Activated CD4-positive, alpha-beta memory T cell treated with anti-CD3 and anti-CD28 coated beads for 36 hours (primary cell): ENCODE measurements at regions not wholly inside any gene's neighbourhood (a gene's known extent, or its start where the extent isn't known, plus 50 kb on each side); places are given as distances from the start of the nearest gene placed in this dataset.

Experiments
- CTCF ChIA-PET: fragments of 350-600 bp; sonication (Branson Sonifier 250); formaldehyde crosslinking; loops from one replicate; lab custom pipeline; 2021; ENCODE audit warnings: antibody characterized with exemption, inconsistent platforms; lab: Charles Lee
- POLR2A ChIA-PET: fragments of 350-600 bp; sonication (Branson Sonifier 250); formaldehyde crosslinking; loops from one replicate; lab custom pipeline; 2021; ENCODE audit warnings: antibody characterized with exemption; lab: Charles Lee
- DNase-seq: peaks from one replicate; pipeline ENCODE4 v3.0.0-alpha.2; 2020
- H3K27ac Mint-ChIP-seq: one replicate; pipeline ENCODE4 v1.8.0; 2021; ENCODE audit warnings: mixed read lengths
- H3K27me3 Mint-ChIP-seq: one replicate; pipeline ENCODE4 v1.8.0; 2021; ENCODE audit warnings: mixed read lengths
- H3K36me3 Mint-ChIP-seq: one replicate; pipeline ENCODE4 v1.8.0; 2021; ENCODE audit warnings: mixed read lengths
- H3K4me1 Mint-ChIP-seq: one replicate; pipeline ENCODE4 v1.8.0; 2021; ENCODE audit warnings: low read depth, mixed read lengths
- H3K4me3 Mint-ChIP-seq: one replicate; pipeline ENCODE4 v1.8.0; 2021; ENCODE audit warnings: mild to moderate bottlenecking, mixed read lengths
- H3K9me3 Mint-ChIP-seq: one replicate; pipeline ENCODE4 v1.8.0; 2021; ENCODE audit warnings: mixed read lengths
- intact Hi-C: fragments of 100-400 bp; cut with micrococcal nuclease; formaldehyde crosslinking; loops from one replicate; pipeline ENCODE4 v1.15.1; 2023

GRCh38 chr16:59263955-59264354 lies 529.8 kb upstream of the GOT2 start:
- no peak for DNase-seq
- no peaks in the 10 kb centered on the region for H3K36me3 Mint-ChIP-seq
- intact Hi-C loops, result no loop called here
- H3K9me3 Mint-ChIP-seq, result no peaks in the 10 kb centered on the region
- H3K27ac Mint-ChIP-seq, result no peak overlapping the region
- H3K27me3 Mint-ChIP-seq, result no peaks in the 10 kb centered on the region
- no peak overlapping the region for H3K4me3 Mint-ChIP-seq
- CTCF ChIA-PET, result no interaction called here
- H3K4me1 Mint-ChIP-seq, result peaks cover 7% of the 10 kb centered on the region
- POLR2A ChIA-PET, result no interaction called here

DNA sequence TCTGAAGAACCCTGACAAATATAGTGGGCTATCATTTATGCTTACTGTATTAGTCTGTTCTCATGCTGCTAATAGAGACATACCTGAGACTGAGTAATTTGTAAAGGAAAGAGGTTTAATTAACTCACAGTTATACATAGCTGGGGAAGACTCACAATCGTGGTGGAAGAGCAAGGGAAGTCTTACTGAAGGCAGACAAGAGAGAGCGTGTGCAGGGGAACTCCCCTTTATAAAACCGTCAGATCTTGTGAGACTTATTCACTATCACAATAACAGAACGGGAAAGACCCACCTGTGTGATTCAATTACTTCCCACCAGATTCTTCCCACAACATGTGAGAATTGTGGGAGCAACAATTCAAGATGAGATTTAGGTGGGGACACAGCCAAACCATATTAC lies 526.8 kb upstream of the GOT2 start:
- no peaks in the 10 kb centered on the region for H3K27me3 Mint-ChIP-seq
- ChIA-PET CTCF (interaction anchor here (0.5 kb wide), 1 partner anchor 71 kb away, joined by 3 read pairs; no protein-coding TSS in a partner anchor), POLR2A (no interaction called here)
- H3K4me3 Mint-ChIP-seq, result no peak overlapping the region
- intact Hi-C loops, result no loop called here
- peaks cover 7% of the 10 kb centered on the region for H3K4me1 Mint-ChIP-seq
- DNase-seq, result no peak
- no peak overlapping the region for H3K27ac Mint-ChIP-seq
- H3K36me3 Mint-ChIP-seq, result no peaks in the 10 kb centered on the region
- H3K9me3 Mint-ChIP-seq, result peaks cover 2% of the 10 kb centered on the region

GRCh38 chr16:59259950-59260319 lies 525.8 kb upstream of the GOT2 start:
- peaks cover 7% of the 10 kb centered on the region for H3K4me1 Mint-ChIP-seq
- POLR2A ChIA-PET, result no interaction called here
- intact Hi-C loops, result no loop called here
- no peak overlapping the region for H3K4me3 Mint-ChIP-seq
- no peak for DNase-seq
- peaks cover 2% of the 10 kb centered on the region for H3K9me3 Mint-ChIP-seq
- CTCF ChIA-PET, result interaction anchor here (0.5 kb wide), 1 partner anchor 175 kb away, joined by 3 read pairs; no protein-coding TSS in a partner anchor
- no peaks in the 10 kb centered on the region for H3K27me3 Mint-ChIP-seq
- H3K27ac Mint-ChIP-seq, result no peak overlapping the region
- H3K36me3 Mint-ChIP-seq, result no peaks in the 10 kb centered on the region

GRCh38 chr16:59259074-59259949 lies 525.2 kb upstream of the GOT2 start:
- H3K4me3 Mint-ChIP-seq, result no peak overlapping the region
- ChIA-PET CTCF (interaction anchor here (0.5 to 0.6 kb wide), 2 partner anchors 176 to 267 kb away, joined by 3 read pairs; no protein-coding TSS in a partner anchor), POLR2A (no interaction called here)
- no peaks in the 10 kb centered on the region for H3K36me3 Mint-ChIP-seq
- no peaks in the 10 kb centered on the region for H3K27me3 Mint-ChIP-seq
- peaks cover 2% of the 10 kb centered on the region for H3K9me3 Mint-ChIP-seq
- DNase-seq, result peak; percentile 23
- H3K27ac Mint-ChIP-seq, result no peak overlapping the region
- intact Hi-C loops, result no loop called here
- peaks cover 7% of the 10 kb centered on the region for H3K4me1 Mint-ChIP-seq

GRCh38 chr16:59252317-59252716 lies 518.2 kb upstream of the GOT2 start:
- Mint-ChIP-seq H3K4me3 (no peak overlapping the region), H3K27me3 (no peaks in the 10 kb centered on the region), H3K4me1 (no peaks in the 10 kb centered on the region), H3K9me3 (peaks cover 4% of the 10 kb centered on the region), H3K36me3 (no peaks in the 10 kb centered on the region), H3K27ac (no peak overlapping the region)
- intact Hi-C loops, result no loop called here
- CTCF ChIA-PET, result no interaction called here
- POLR2A ChIA-PET, result no interaction called here
- no peak for DNase-seq

- H3K4me3 Mint-ChIP-seq, result no peak overlapping the region
- POLR2A ChIA-PET, result no interaction called here
- intact Hi-C loops, result no loop called here
- no peak overlapping the region for H3K27ac Mint-ChIP-seq
- no peak for DNase-seq
- CTCF ChIA-PET, result no interaction called here
- H3K4me1 Mint-ChIP-seq, result no peaks in the 10 kb centered on the region
- peaks cover 3% of the 10 kb centered on the region for H3K9me3 Mint-ChIP-seq
- no peaks in the 10 kb centered on the region for H3K27me3 Mint-ChIP-seq
- H3K36me3 Mint-ChIP-seq, result no peaks in the 10 kb centered on the region
These were observed 514.9 kb upstream of the GOT2 start for GRCh38 chr16:59249011-59249410.

DNA sequence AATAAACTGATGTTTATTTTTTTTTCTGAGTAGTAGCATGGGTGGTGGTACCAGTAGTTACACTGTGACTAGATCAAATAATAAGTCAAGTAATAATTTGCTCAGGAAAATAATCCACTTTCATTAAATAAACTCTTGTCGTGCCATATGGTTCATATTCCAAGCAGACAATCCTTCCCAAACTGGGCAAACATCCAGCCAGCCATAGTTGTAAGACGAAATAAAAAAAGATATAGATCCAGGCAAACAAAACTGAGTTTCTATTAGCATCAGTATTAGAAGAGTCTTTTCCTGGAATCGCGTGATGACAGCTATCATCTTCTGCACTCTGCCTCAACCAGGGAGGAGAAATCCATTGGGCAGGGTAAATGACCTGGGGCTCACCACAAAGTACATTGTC lies 508.4 kb upstream of the GOT2 start:
- peaks cover 8% of the 10 kb centered on the region for H3K9me3 Mint-ChIP-seq
- intact Hi-C loops, result no loop called here
- CTCF ChIA-PET, result no interaction called here
- H3K4me1 Mint-ChIP-seq, result no peaks in the 10 kb centered on the region
- no peaks in the 10 kb centered on the region for H3K36me3 Mint-ChIP-seq
- POLR2A ChIA-PET, result no interaction called here
- H3K4me3 Mint-ChIP-seq, result no peak overlapping the region
- DNase-seq, result no peak
- no peaks in the 10 kb centered on the region for H3K27me3 Mint-ChIP-seq
- H3K27ac Mint-ChIP-seq, result no peak overlapping the region

DNA sequence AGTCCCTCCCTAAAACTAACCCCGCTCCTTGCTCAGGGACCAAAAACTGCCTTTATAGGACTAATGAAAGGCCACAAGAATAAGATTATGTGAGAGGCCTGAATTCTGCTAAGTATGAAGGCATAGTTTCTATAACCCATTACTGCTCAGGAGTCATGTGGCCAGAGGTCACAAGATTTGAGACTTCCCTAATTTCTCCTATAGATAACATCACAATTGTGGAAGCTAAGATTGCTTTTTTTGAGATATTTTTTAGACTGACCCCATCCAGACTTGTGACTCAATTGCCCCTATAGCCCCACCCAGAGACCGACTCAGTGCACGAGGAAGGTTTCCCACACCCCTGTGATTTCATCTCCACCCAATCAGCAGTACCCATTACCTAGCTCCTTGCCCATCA lies 504.1 kb upstream of the GOT2 start:
- ChIA-PET CTCF (no interaction called here), POLR2A (no interaction called here)
- H3K27ac Mint-ChIP-seq, result no peak overlapping the region
- no peaks in the 10 kb centered on the region for H3K36me3 Mint-ChIP-seq
- intact Hi-C loops, result no loop called here
- H3K27me3 Mint-ChIP-seq, result no peaks in the 10 kb centered on the region
- peaks cover 11% of the 10 kb centered on the region for H3K9me3 Mint-ChIP-seq
- no peaks in the 10 kb centered on the region for H3K4me1 Mint-ChIP-seq
- no peak for DNase-seq
- no peak overlapping the region for H3K4me3 Mint-ChIP-seq

DNA sequence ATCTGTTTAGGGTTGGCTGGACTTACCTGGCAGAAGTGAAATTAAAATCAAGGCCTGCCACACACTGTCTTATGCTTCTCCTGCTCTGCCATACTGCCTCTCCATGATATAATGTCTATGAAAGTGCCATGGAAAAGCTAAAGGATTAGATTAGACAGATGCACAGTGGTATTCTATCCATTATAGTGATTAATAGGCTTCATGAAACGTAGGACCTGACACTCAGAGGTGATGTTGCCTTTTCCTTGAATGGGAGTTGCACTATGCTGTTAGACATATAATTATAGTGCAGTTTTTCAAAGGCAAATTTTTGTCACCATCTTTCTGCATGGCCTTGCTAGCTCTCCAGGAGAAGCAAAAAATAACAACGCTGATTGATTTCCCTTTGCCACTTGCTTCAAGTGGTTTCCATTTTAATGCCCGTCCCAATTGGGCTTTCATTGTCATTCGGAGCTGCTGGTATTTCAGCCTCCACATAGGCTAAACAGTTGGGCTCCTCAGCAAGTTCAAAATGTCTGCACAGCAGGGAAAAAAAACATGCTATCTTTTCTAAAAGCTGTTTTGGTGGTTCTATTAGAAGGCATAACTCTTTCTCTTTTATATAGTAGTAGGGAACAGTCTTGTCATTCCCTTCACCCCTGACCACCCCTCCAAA lies 502.8 kb upstream of the GOT2 start:
- no peaks in the 10 kb centered on the region for H3K36me3 Mint-ChIP-seq
- CTCF ChIA-PET, result no interaction called here
- intact Hi-C loops, result no loop called here
- no peaks in the 10 kb centered on the region for H3K4me1 Mint-ChIP-seq
- H3K9me3 Mint-ChIP-seq, result peaks cover 11% of the 10 kb centered on the region
- H3K4me3 Mint-ChIP-seq, result no peak overlapping the region
- H3K27me3 Mint-ChIP-seq, result no peaks in the 10 kb centered on the region
- H3K27ac Mint-ChIP-seq, result no peak overlapping the region
- no peak for DNase-seq
- POLR2A ChIA-PET, result no interaction called here

DNA sequence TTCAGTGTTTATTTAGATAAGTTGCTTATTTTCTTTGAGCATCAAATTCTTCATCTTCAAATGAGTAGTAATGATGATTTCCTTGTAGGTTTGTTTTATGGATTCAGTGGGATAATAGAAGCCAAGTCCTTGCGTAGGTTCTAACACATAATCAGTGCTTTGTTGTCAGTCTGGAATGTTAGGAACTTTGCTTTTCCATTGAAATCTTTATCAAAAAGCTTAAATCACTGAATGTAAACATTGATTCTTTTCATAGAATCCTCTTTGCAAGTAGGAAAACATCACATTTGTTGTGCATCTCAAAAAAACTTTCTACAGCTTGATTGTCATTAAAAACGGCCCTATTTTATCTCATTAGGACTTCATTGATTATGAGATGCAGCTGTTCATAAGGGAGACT lies 490.3 kb upstream of the GOT2 start:
- Mint-ChIP-seq H3K36me3 (no peaks in the 10 kb centered on the region), H3K4me3 (no peak overlapping the region), H3K27me3 (no peaks in the 10 kb centered on the region), H3K4me1 (no peaks in the 10 kb centered on the region), H3K27ac (no peak overlapping the region), H3K9me3 (peaks cover 1% of the 10 kb centered on the region)
- DNase-seq, result no peak
- CTCF ChIA-PET, result no interaction called here
- POLR2A ChIA-PET, result no interaction called here
- intact Hi-C loops, result no loop called here

DNA sequence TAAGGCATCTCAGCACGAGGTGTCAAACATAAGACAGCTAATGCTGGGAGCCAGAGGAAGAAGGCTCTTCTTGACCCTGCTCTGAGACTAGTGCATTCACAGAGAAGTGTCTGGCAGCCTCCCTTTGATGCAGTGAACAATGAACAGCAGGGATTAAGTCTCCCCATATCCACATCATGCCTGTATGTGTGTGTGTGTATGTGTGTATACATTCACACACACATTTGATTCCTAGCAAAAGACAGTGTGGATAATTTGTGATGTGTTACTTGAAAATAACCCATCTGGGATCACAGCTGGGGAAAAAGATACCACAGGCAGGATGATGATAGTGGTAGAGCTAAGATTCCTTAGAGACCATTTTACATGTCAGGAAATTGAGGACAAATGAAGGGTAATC lies 485.9 kb upstream of the GOT2 start:
- Mint-ChIP-seq H3K27ac (no peak overlapping the region), H3K27me3 (no peaks in the 10 kb centered on the region), H3K4me3 (no peak overlapping the region), H3K9me3 (peaks cover 15% of the 10 kb centered on the region), H3K36me3 (no peaks in the 10 kb centered on the region), H3K4me1 (no peaks in the 10 kb centered on the region)
- DNase-seq, result no peak
- POLR2A ChIA-PET, result no interaction called here
- intact Hi-C loops, result no loop called here
- CTCF ChIA-PET, result no interaction called here

- intact Hi-C loops, result no loop called here
- peaks cover 15% of the 10 kb centered on the region for H3K9me3 Mint-ChIP-seq
- no peaks in the 10 kb centered on the region for H3K4me1 Mint-ChIP-seq
- POLR2A ChIA-PET, result no interaction called here
- CTCF ChIA-PET, result no interaction called here
- H3K27me3 Mint-ChIP-seq, result no peaks in the 10 kb centered on the region
- H3K27ac Mint-ChIP-seq, result no peak overlapping the region
- no peak overlapping the region for H3K4me3 Mint-ChIP-seq
- DNase-seq, result no peak
- H3K36me3 Mint-ChIP-seq, result no peaks in the 10 kb centered on the region
These were observed 482.2 kb upstream of the GOT2 start for GRCh38 chr16:59216291-59216690.

DNA sequence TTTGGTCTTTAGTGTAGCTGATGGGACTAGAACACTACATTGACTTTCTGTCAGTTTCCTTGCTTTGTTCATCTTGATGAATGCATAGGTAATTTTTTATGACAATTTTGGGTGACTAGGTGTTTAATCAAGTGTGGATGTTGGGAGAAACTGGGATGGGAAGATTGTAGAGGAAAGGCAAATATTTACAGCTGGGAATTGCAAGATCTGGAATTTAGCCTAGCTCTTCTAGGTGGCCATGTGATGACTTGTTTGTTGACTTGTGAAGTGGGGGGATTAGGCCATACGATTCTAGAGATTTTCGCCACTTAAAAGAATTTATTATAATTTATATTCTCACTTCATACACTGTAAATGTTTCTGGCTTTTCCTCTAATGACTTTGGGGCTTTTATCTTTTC lies 480.3 kb upstream of the GOT2 start:
- Mint-ChIP-seq H3K9me3 (peaks cover 15% of the 10 kb centered on the region), H3K4me1 (no peaks in the 10 kb centered on the region), H3K27ac (no peak overlapping the region), H3K36me3 (no peaks in the 10 kb centered on the region), H3K4me3 (no peak overlapping the region), H3K27me3 (no peaks in the 10 kb centered on the region)
- no peak for DNase-seq
- intact Hi-C loops, result no loop called here
- ChIA-PET POLR2A (no interaction called here), CTCF (no interaction called here)
